GM23248 (cell line): ENCODE measurements at regions not wholly inside any gene's neighbourhood (a gene's known extent, or its start where the extent isn't known, plus 50 kb on each side); places are given as distances from the start of the nearest gene placed in this dataset.

Experiments
- EZH2 ChIP-seq: fragments of 200-600 bp; sonication (generic); IDR thresholded peaks from 2 replicates; pipeline ENCODE4 v1.6.1; 2018; ENCODE audit warnings: antibody characterized with exemption, mild to moderate bottlenecking; ENCODE audit not compliant: insufficient read depth, poor library complexity, severe bottlenecking
- EZH2phosphoT487 ChIP-seq: fragments of 200-600 bp; sonication (generic); IDR thresholded peaks from 2 replicates; pipeline ENCODE4 v1.6.1; 2018; ENCODE audit warnings: antibody characterized with exemption, moderate library complexity, mild to moderate bottlenecking, low read depth; ENCODE audit not compliant: insufficient read depth

GRCh38 chr12:76186131-76186906, 101.8 kb upstream of the NAP1L1 start:
- TF ChIP-seq EZH2 (no peak), EZH2phosphoT487 (no peak)
